ENCODE measurements at regions not wholly inside any gene's neighbourhood (a gene's known extent, or its start where the extent isn't known, plus 50 kb on each side); places are given as distances from the start of the nearest gene placed in this dataset.

DNA sequence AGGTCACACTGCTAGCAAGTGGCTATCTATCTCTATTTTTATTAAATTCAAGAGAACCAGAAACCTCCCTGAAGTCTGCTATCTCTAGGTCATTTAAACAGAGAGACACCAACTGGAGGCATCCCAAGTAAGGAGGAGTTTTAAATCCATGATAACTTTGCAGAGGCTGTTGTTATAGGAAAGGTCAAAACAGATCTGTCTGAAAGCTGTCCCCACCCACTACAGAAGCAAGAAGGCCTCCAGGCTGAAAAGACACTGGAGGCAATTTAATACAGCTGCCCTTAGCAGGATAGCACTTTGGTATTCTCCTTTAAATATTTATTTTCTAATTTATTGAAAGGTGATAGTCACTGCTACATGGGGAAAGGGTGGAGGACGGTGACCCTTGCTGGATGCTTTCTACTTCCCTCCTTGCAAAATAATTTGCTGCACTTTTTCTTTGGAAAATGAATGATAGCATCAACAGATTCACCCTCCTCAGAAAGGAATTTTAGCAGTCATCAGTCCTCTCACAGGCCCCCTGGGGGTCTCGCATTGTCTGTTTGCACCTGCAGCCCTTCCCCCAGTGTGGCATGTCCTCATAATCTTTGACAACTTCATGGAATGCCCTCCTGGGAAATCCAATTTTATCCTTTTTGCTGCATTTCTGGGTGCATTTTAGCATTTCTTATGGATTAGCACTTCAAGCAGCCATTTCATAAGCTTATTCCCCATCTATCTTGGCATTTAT, 429.5 kb upstream of the TNP1 start:
- Mint-ChIP-seq H3K9me3 (no peaks in the 10 kb centered on the region), H3K27ac (no peak overlapping the region), H3K27me3 (no peaks in the 10 kb centered on the region), H3K4me3 (no peak overlapping the region), H3K36me3 (no peaks in the 10 kb centered on the region), H3K4me1 (ENCODE audit: low read depth) (no peaks in the 10 kb centered on the region)
- DNase-seq, result no peak
- CTCF ChIA-PET, result no interaction called here
- POLR2A ChIA-PET, result no interaction called here
- intact Hi-C loops (cut with micrococcal nuclease), result no loop called here

DNA sequence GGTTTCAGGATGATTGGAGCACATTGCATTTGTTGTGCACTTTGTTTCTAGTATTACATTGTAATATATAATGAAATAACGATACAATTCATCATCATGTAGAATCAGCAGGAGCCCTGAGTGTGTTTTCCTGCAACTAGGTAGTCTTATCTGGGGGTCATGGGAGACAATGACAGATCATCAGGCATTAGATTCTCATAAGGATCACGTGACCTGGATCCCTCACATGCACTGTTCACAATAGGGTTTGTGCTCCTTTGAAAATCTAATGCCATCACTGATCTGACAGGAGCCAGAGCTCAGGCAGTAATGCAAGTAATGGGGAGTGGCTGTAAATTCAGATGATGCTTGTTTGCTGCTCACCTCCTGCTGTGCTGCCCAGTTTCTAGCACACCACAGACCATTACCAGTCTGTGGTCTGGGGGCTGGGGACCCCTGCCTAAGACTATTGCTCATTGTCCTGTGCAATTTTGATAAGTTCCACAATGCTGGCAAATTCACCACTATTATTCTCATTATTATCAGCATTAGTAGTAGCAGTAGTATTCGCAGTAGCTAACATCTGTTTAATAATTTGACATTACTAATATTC, 428.7 kb upstream of the TNP1 start:
- Mint-ChIP-seq H3K36me3 (no peaks in the 10 kb centered on the region), H3K9me3 (no peaks in the 10 kb centered on the region), H3K4me1 (ENCODE audit: low read depth) (no peaks in the 10 kb centered on the region), H3K4me3 (no peak overlapping the region), H3K27ac (no peak overlapping the region), H3K27me3 (no peaks in the 10 kb centered on the region)
- ChIA-PET POLR2A (no interaction called here), CTCF (no interaction called here)
- intact Hi-C loops (cut with micrococcal nuclease), result no loop called here
- DNase-seq, result no peak

- CTCF ChIA-PET, result no interaction called here
- no peaks in the 10 kb centered on the region for H3K9me3 Mint-ChIP-seq
Measured at GRCh38 chr2:217286833-217287232, 427.0 kb upstream of the TNP1 start.

GRCh38 chr2:217285926-217286325, 426.1 kb upstream of the TNP1 start:
- Mint-ChIP-seq H3K36me3 (no peaks in the 10 kb centered on the region), H3K4me3 (no peak overlapping the region), H3K4me1 (ENCODE audit: low read depth) (no peaks in the 10 kb centered on the region), H3K27ac (no peak overlapping the region), H3K27me3 (no peaks in the 10 kb centered on the region), H3K9me3 (no peaks in the 10 kb centered on the region)
- CTCF ChIA-PET, result no interaction called here
- DNase-seq, result no peak
- POLR2A ChIA-PET, result no interaction called here
- intact Hi-C loops (cut with micrococcal nuclease), result no loop called here

More at GRCh38 chr2:217286833-217287232, 427.0 kb upstream of the TNP1 start:
- no peak overlapping the region for H3K27ac Mint-ChIP-seq
- H3K36me3 Mint-ChIP-seq, result no peaks in the 10 kb centered on the region
- H3K27me3 Mint-ChIP-seq, result no peaks in the 10 kb centered on the region
- POLR2A ChIA-PET, result no interaction called here
- no peak overlapping the region for H3K4me3 Mint-ChIP-seq
- no peaks in the 10 kb centered on the region for H3K4me1 Mint-ChIP-seq (ENCODE audit: low read depth)
- intact Hi-C loops (cut with micrococcal nuclease), result no loop called here
- no peak for DNase-seq

DNA sequence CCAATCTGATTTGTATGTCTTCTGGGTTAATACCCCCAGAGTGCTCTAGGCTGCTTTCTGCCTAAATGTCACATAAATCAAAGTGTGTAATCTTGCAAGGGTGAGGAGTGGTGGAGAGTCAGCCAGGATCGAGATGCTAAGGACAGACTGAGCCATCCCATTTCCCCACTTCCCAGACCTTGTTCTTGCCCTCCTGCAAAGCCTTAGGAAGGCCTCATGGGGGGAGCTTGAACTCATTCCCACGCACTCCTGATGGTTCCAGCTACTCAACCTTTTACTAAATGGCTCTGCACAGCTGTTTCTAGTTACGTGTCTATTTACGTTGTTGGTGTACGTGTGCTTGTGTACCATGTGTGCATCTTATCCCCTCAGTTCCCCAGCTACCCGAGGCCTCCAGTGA, 423.6 kb upstream of the TNP1 start:
- H3K9me3 Mint-ChIP-seq, result no peaks in the 10 kb centered on the region
- no peak overlapping the region for H3K4me3 Mint-ChIP-seq
- H3K27ac Mint-ChIP-seq, result no peak overlapping the region
- CTCF ChIA-PET, result no interaction called here
- POLR2A ChIA-PET, result no interaction called here
- DNase-seq, result no peak
- intact Hi-C loops (cut with micrococcal nuclease), result no loop called here
- no peaks in the 10 kb centered on the region for H3K4me1 Mint-ChIP-seq (ENCODE audit: low read depth)
- H3K27me3 Mint-ChIP-seq, result no peaks in the 10 kb centered on the region
- no peaks in the 10 kb centered on the region for H3K36me3 Mint-ChIP-seq

- H3K27me3 Mint-ChIP-seq, result no peaks in the 10 kb centered on the region
- DNase-seq, result no peak
- no peaks in the 10 kb centered on the region for H3K9me3 Mint-ChIP-seq
- CTCF ChIA-PET, result no interaction called here
- no peak overlapping the region for H3K27ac Mint-ChIP-seq
- H3K36me3 Mint-ChIP-seq, result no peaks in the 10 kb centered on the region
- no peaks in the 10 kb centered on the region for H3K4me1 Mint-ChIP-seq (ENCODE audit: low read depth)
- POLR2A ChIA-PET, result no interaction called here
- intact Hi-C loops (cut with micrococcal nuclease), result no loop called here
- no peak overlapping the region for H3K4me3 Mint-ChIP-seq
Measured at GRCh38 chr2:217282531-217282930, 422.7 kb upstream of the TNP1 start.

DNA sequence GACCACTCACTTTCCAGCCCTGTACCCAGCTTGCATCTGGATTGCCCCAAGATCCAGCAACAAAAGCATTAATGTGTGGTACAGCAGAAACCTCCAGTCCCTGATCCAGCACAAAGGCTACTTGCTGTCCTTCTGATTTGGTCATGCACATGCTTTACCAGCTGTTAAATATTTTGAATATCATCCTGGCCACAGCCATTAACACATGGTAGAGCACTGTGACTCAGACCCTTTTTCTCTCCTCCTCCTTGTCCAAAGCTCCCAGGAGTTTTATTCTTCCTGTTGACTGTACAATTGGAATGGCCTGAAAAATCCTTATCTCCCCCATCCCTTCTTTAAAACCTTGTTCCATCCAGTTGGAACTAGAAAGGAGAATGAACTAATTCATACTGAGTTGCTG, 419.7 kb upstream of the TNP1 start:
- no peaks in the 10 kb centered on the region for H3K9me3 Mint-ChIP-seq
- ChIA-PET CTCF (no interaction called here), POLR2A (no interaction called here)
- DNase-seq, result no peak
- H3K27me3 Mint-ChIP-seq, result peaks cover 2% of the 10 kb centered on the region
- H3K4me3 Mint-ChIP-seq, result no peak overlapping the region
- intact Hi-C loops (cut with micrococcal nuclease), result no loop called here
- no peak overlapping the region for H3K27ac Mint-ChIP-seq
- H3K4me1 Mint-ChIP-seq (ENCODE audit: low read depth), result no peaks in the 10 kb centered on the region
- H3K36me3 Mint-ChIP-seq, result no peaks in the 10 kb centered on the region

DNA sequence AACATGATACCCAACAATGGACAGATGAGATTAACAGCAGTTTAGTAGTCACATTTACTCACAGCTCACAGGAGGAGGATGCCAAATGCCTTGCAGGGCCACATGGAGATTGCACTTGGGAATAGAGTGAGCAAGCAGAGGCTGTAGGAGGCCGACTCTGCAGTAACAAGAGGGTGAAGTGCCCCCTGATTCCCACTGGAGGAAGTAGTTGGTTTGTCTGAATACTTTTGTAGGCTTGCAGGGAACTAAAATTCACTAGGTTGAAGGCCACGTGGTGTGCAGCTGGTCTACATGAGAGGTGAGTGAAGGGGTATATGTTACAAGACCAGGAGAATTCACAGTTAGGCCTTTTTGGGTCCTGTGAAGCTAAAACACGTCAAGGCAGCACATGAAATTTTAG, 419.3 kb upstream of the TNP1 start:
- no peak overlapping the region for H3K4me3 Mint-ChIP-seq
- H3K4me1 Mint-ChIP-seq (ENCODE audit: low read depth), result no peaks in the 10 kb centered on the region
- H3K9me3 Mint-ChIP-seq, result no peaks in the 10 kb centered on the region
- H3K27ac Mint-ChIP-seq, result no peak overlapping the region
- no peaks in the 10 kb centered on the region for H3K36me3 Mint-ChIP-seq
- H3K27me3 Mint-ChIP-seq, result peaks cover 2% of the 10 kb centered on the region
- intact Hi-C loops (cut with micrococcal nuclease), result no loop called here
- DNase-seq, result no peak
- POLR2A ChIA-PET, result no interaction called here
- CTCF ChIA-PET, result no interaction called here

DNA sequence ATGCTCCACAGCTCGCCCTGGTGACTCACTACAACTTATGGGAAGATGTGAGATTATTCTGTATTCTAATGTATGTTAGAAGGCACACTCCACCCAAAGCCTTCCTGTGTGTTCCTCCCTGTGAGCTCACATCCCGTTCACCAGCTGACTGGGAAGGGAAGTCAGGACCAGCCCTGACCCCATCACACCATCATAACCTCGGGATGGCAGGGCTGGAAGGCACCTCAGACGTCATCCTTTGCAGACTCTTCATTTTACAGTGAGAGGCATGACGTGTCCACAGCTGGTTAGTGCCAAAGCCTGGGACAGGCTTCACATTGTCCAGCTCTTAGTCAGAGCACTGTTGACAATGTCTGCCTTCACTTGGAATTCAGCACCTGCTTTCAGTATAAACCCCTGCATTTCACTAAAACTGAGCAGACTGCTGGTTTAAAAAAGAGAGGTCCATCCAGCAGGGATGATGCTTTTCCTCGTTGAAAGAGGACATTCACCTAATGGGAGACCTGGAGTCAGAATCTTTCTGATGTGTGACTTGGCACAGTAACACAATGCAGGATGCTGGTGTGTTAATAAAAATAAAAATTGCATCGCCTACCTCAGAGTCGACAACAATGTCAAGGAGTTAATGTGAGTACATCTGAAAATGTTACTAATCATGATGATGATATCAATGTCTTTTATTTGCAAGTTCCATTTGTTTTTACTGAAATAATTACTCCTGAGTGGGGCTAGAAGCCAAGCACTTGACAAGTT, 418.0 kb upstream of the TNP1 start:
- POLR2A ChIA-PET, result no interaction called here
- Mint-ChIP-seq H3K4me3 (no peak overlapping the region), H3K9me3 (no peaks in the 10 kb centered on the region), H3K27ac (no peak overlapping the region), H3K36me3 (no peaks in the 10 kb centered on the region), H3K4me1 (ENCODE audit: low read depth) (no peaks in the 10 kb centered on the region), H3K27me3 (peaks cover 2% of the 10 kb centered on the region)
- CTCF ChIA-PET, result no interaction called here
- no peak for DNase-seq
- intact Hi-C loops (cut with micrococcal nuclease), result no loop called here

DNA sequence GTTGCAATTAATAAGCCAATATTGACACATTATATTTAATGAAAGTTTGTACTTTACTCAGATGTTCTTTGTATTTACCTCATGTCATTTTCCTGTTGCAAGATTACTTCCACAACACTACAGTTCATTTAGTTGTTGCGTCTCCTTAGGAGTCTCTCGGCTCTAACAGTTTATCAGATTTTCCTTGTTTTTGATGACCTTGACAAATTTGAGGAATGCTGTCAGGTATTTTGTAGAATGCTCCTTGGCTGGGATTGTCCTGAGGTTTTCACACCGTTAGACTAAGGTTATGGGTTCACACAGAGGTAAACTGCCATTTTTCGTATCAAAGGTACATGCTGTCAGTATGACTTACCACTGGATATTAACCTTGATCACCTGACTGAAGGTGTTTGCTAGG, 416.6 kb upstream of the TNP1 start:
- Mint-ChIP-seq H3K4me1 (ENCODE audit: low read depth) (no peaks in the 10 kb centered on the region), H3K36me3 (no peaks in the 10 kb centered on the region), H3K4me3 (no peak overlapping the region), H3K27ac (no peak overlapping the region), H3K9me3 (no peaks in the 10 kb centered on the region), H3K27me3 (peaks cover 2% of the 10 kb centered on the region)
- ChIA-PET POLR2A (no interaction called here), CTCF (no interaction called here)
- no peak for DNase-seq
- intact Hi-C loops (cut with micrococcal nuclease), result no loop called here

DNA sequence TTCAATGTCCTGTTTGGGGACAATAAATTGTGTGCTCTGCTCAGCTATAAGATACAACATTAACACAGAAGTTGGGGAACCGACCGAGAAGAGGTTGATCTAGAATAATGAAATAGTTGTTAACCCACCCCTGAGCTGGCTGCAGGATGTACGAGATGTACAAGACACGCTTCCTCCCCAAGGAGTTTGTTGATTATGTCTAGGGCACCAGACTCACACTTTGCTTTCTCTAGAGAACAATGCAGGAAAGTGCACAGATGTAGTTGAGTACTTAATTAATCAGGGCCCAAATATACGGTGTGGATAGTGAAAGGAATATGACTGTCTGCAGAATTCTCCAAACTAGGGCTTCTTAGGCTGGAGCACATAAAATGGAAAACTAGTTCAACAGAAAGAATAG, 415.2 kb upstream of the TNP1 start:
- intact Hi-C loops (cut with micrococcal nuclease), result no loop called here
- peaks cover 2% of the 10 kb centered on the region for H3K27me3 Mint-ChIP-seq
- no peaks in the 10 kb centered on the region for H3K9me3 Mint-ChIP-seq
- no peak overlapping the region for H3K27ac Mint-ChIP-seq
- no peaks in the 10 kb centered on the region for H3K4me1 Mint-ChIP-seq (ENCODE audit: low read depth)
- DNase-seq, result no peak
- H3K4me3 Mint-ChIP-seq, result no peak overlapping the region
- POLR2A ChIA-PET, result no interaction called here
- H3K36me3 Mint-ChIP-seq, result no peaks in the 10 kb centered on the region
- CTCF ChIA-PET, result no interaction called here

GRCh38 chr2:217274578-217274977, 414.7 kb upstream of the TNP1 start:
- Mint-ChIP-seq H3K4me3 (no peak overlapping the region), H3K9me3 (no peaks in the 10 kb centered on the region), H3K27me3 (peaks cover 5% of the 10 kb centered on the region), H3K4me1 (ENCODE audit: low read depth) (no peaks in the 10 kb centered on the region), H3K27ac (no peak overlapping the region), H3K36me3 (no peaks in the 10 kb centered on the region)
- DNase-seq, result no peak
- intact Hi-C loops (cut with micrococcal nuclease), result no loop called here
- ChIA-PET POLR2A (no interaction called here), CTCF (no interaction called here)

- no peaks in the 10 kb centered on the region for H3K9me3 Mint-ChIP-seq
- no peak overlapping the region for H3K27ac Mint-ChIP-seq
- H3K4me3 Mint-ChIP-seq, result no peak overlapping the region
- peaks cover 12% of the 10 kb centered on the region for H3K27me3 Mint-ChIP-seq
- no peaks in the 10 kb centered on the region for H3K4me1 Mint-ChIP-seq (ENCODE audit: low read depth)
- intact Hi-C loops (cut with micrococcal nuclease), result no loop called here
- ChIA-PET CTCF (no interaction called here), POLR2A (no interaction called here)
- no peaks in the 10 kb centered on the region for H3K36me3 Mint-ChIP-seq
- DNase-seq, result no peak
Measured at GRCh38 chr2:217273851-217274250, 414.0 kb upstream of the TNP1 start.

All from activated CD4-positive, alpha-beta memory T cell treated with anti-CD3 and anti-CD28 coated beads for 36 hours (primary cell).